HCT116 (cell line): ENCODE measurements at regions not wholly inside any gene's neighbourhood (a gene's known extent, or its start where the extent isn't known, plus 50 kb on each side); places are given as distances from the start of the nearest gene placed in this dataset.

Experiments used
- ATAC-seq: fragments of 200-7000 bp; cut with Tn5 transposase; 2 replicates; pipeline ENCODE4 v1.9.1; 2020; ENCODE audit warnings: mild to moderate bottlenecking, moderate library complexity
- BruUV-seq: library from RNA; stranded (reverse); fragments of 400-500 nt; replicated peaks from 2 replicates; lab custom pipeline; 2021; lab: Mats Ljungman, UMichigan
- CTCF ChIA-PET: fragments of 300-600 bp; sonication (Branson Sonifier 250); formaldehyde crosslinking; loops from one replicate; lab custom pipeline; 2021; ENCODE audit warnings: antibody characterized with exemption; lab: Charles Lee
- POLR2A ChIA-PET: fragments of 300-600, 350-600 bp; sonication (Branson Sonifier 250); formaldehyde crosslinking; loops from one replicate; lab custom pipeline; 2021; ENCODE audit warnings: antibody characterized with exemption; lab: Charles Lee
- RAD21 ChIA-PET, 2 experiments: fragments of 300-600 bp; sonication (Branson Sonifier 250); formaldehyde crosslinking; loops; one replicate each; lab custom pipeline; 2023; ENCODE audit warnings: low total read pairs in 2 of 2; ENCODE audit not compliant: uncharacterized antibody in 2 of 2, unreplicated experiment in 2 of 2, low non-redundant PET in 1 of 2; lab: Charles Lee
- DNase-seq: peaks from one replicate; pipeline ENCODE4 v3.0.0-alpha.2; 2010; ENCODE audit warnings: low read depth, low spot score
- H2AFZ ChIP-seq: fragments of 200-600 bp; shearing (Covaris generic), sonication (generic); 2 replicates; pipeline ENCODE4 v1.6.1; 2017; ENCODE audit warnings: low read depth, mixed run types, mixed read lengths, antibody characterized with exemption, low read length; ENCODE audit not compliant: poor library complexity, severe bottlenecking
- H3K27ac ChIP-seq: 2 replicates; pipeline ENCODE4 v1.5.1; 2012; ENCODE audit warnings: low read depth, low read length
- H3K27me3 ChIP-seq: fragments of 200-600 bp; sonication (generic); 2 replicates; pipeline ENCODE4 v1.6.1; 2016; ENCODE audit warnings: mixed run types, low read length, mixed read lengths; ENCODE audit not compliant: insufficient read depth
- H3K36me3 ChIP-seq, 2 experiments: fragments of 200-500 bp in 1 of 2; fragments of 200-600 bp in 1 of 2; sonication (Bioruptor generic) in 1 of 2; sonication (generic) in 1 of 2; 2 replicates each; pipeline versions ENCODE4 v1.5.1 to v1.6.1; 2014 to 2016; ENCODE audit warnings: low read length in 2 of 2, inconsistent platforms in 1 of 2, mixed read lengths in 1 of 2, mixed run types in 1 of 2; ENCODE audit not compliant: insufficient read depth in 2 of 2, control insufficient read depth in 1 of 2
- H3K4me1 ChIP-seq, 2 experiments: fragments of 200-600 bp in 1 of 2; sonication (generic) in 1 of 2; 2 replicates each; pipeline versions ENCODE4 v1.5.1 to v1.6.1; 2012 to 2017; ENCODE audit warnings: low read length in 2 of 2, inconsistent platforms in 1 of 2, mild to moderate bottlenecking in 1 of 2, mixed read lengths in 1 of 2, mixed run types in 1 of 2, moderate library complexity in 1 of 2; ENCODE audit not compliant: insufficient read depth in 2 of 2, control insufficient read depth in 1 of 2
- H3K4me2 ChIP-seq: fragments of 200-600 bp; sonication (generic); 2 replicates; pipeline ENCODE4 v1.6.1; 2017; ENCODE audit warnings: mixed run types, low read length, mixed read lengths
- H3K4me3 ChIP-seq, 2 experiments: fragments of 200-600 bp in 1 of 2; sonication (generic) in 1 of 2; replicated peaks in 1 of 2; 2 replicates each; pipeline ENCODE4 v1.5.1; 2011 to 2016; ENCODE audit warnings: low read length in 2 of 2, control low read depth in 1 of 2, low read depth in 1 of 2, mild to moderate bottlenecking in 1 of 2, mixed read lengths in 1 of 2, mixed run types in 1 of 2
- H3K79me2 ChIP-seq: fragments of 200-600 bp; sonication (generic); 2 replicates; pipeline ENCODE4 v1.6.1; 2017; ENCODE audit warnings: mild to moderate bottlenecking, mixed run types, low read length, moderate library complexity, mixed read lengths; ENCODE audit not compliant: insufficient read depth
- H3K9ac ChIP-seq: fragments of 200-600 bp; sonication (generic); 2 replicates; pipeline ENCODE4 v1.6.1; 2016; ENCODE audit warnings: low read length, mixed read lengths
- H3K9me2 ChIP-seq: fragments of 200-600 bp; sonication (generic), shearing (Covaris generic); 2 replicates; pipeline ENCODE4 v1.6.1; 2017; ENCODE audit warnings: mixed run types, mild to moderate bottlenecking, moderate library complexity; ENCODE audit not compliant: insufficient read depth
- H3K9me3 ChIP-seq, 2 experiments: fragments of 200-500 bp in 1 of 2; fragments of 200-600 bp in 1 of 2; sonication (Bioruptor generic) in 1 of 2; sonication (generic) in 1 of 2; 2 replicates each; pipeline ENCODE4 v1.6.1; 2014 to 2017; ENCODE audit warnings: low read length in 2 of 2, mixed read lengths in 2 of 2, inconsistent platforms in 1 of 2, low read depth in 1 of 2, mild to moderate bottlenecking in 1 of 2, mixed run types in 1 of 2, moderate library complexity in 1 of 2; ENCODE audit not compliant: control insufficient read depth in 1 of 2, insufficient read depth in 1 of 2
- H4K20me1 ChIP-seq: fragments of 200-600 bp; sonication (generic), shearing (Covaris generic); 2 replicates; pipeline ENCODE4 v1.6.1; 2017; ENCODE audit warnings: mixed run types, mild to moderate bottlenecking, moderate library complexity; ENCODE audit not compliant: insufficient read depth
- ATF3 ChIP-seq: IDR thresholded peaks from 2 replicates; pipeline ENCODE4 v1.6.1; 2012
- CEBPB ChIP-seq: IDR thresholded peaks from 2 replicates; pipeline ENCODE4 v1.6.1; 2012; ENCODE audit warnings: low read depth
- CTCF ChIP-seq, 3 experiments: fragments of 200-600 bp in 1 of 3; sonication (generic) in 1 of 3; IDR thresholded peaks in 2 of 3; conservative IDR thresholded peaks in 1 of 3; 2 replicates each; pipeline ENCODE4 v1.5.1; 2012 to 2017; ENCODE audit warnings: low read depth in 2 of 3, low read length in 2 of 3, antibody characterized with exemption in 1 of 3, borderline replicate concordance in 1 of 3, control low read depth in 1 of 3, mild to moderate bottlenecking in 1 of 3, mixed read lengths in 1 of 3, mixed run types in 1 of 3, moderate library complexity in 1 of 3; ENCODE audit not compliant: insufficient read depth in 1 of 3
- EGR1 ChIP-seq: IDR thresholded peaks from 2 replicates; pipeline ENCODE4 v1.6.1; 2012; ENCODE audit warnings: low read depth
- ELF1 ChIP-seq: IDR thresholded peaks from 2 replicates; pipeline ENCODE4 v1.6.1; 2012; ENCODE audit warnings: low read depth, borderline replicate concordance
- EZH2 ChIP-seq: fragments of 200-600 bp; sonication (generic); IDR thresholded peaks from 2 replicates; pipeline ENCODE4 v1.6.1; 2017; ENCODE audit warnings: antibody characterized with exemption, mixed run types
- EZH2phosphoT487 ChIP-seq: fragments of 200-600 bp; IDR thresholded peaks from 2 replicates; pipeline ENCODE4 v1.6.1; 2018; ENCODE audit warnings: antibody characterized with exemption, borderline replicate concordance
- FOSL1 ChIP-seq: IDR thresholded peaks from 2 replicates; pipeline ENCODE4 v1.6.1; 2012; ENCODE audit warnings: low read depth
- MAX ChIP-seq: IDR thresholded peaks from 2 replicates; pipeline ENCODE4 v1.6.1; 2012
- POLR2A ChIP-seq: IDR thresholded peaks from 2 replicates; pipeline ENCODE4 v1.7.0; 2011; ENCODE audit warnings: borderline replicate concordance; ENCODE audit not compliant: insufficient read depth, insufficient read length; ENCODE audit errors: extremely low read depth
- POLR2AphosphoS5 ChIP-seq: IDR thresholded peaks from 2 replicates; pipeline ENCODE4 v1.6.1; 2011; ENCODE audit warnings: mild to moderate bottlenecking, low read depth, low read length, moderate library complexity
- REST ChIP-seq: IDR thresholded peaks from 2 replicates; pipeline ENCODE4 v1.6.1; 2012; ENCODE audit warnings: low read depth
- SIN3A ChIP-seq: IDR thresholded peaks from 2 replicates; pipeline ENCODE4 v1.6.1; 2012; ENCODE audit warnings: low read depth
- SP1 ChIP-seq: IDR thresholded peaks from 2 replicates; pipeline ENCODE4 v1.6.1; 2012; ENCODE audit warnings: low read depth
- YY1 ChIP-seq: IDR thresholded peaks from 2 replicates; pipeline ENCODE4 v1.6.1; 2011; ENCODE audit warnings: low read length, low read depth, moderate library complexity, mild to moderate bottlenecking; ENCODE audit not compliant: insufficient replicate concordance; ENCODE audit errors: extremely low read depth
- ZBTB33 ChIP-seq: IDR thresholded peaks from 2 replicates; pipeline ENCODE4 v1.6.1; 2011; ENCODE audit warnings: mild to moderate bottlenecking, low read length, moderate library complexity; ENCODE audit not compliant: insufficient replicate concordance; ENCODE audit errors: extremely low read depth
- ZFX ChIP-seq: fragments of 450-650 bp; IDR thresholded peaks from 2 replicates; pipeline ENCODE4 v1.6.1; 2017
- ZNF274 ChIP-seq: fragments of 200-500 bp; sonication (Bioruptor generic); IDR thresholded peaks from 2 replicates; pipeline ENCODE4 v1.6.1; 2014; ENCODE audit warnings: mild to moderate bottlenecking, low read depth, low read length, inconsistent platforms
- intact Hi-C: fragments of 100-400 bp; cut with micrococcal nuclease; formaldehyde crosslinking; loops from 2 replicates; pipeline ENCODE4 v1.10.0; 2022

- intact Hi-C loops, result no loop called here
- DNase-seq (no peak), ATAC-seq (no peak)
- H3K9me3 ChIP-seq, result peaks cover 5 to 33% of the 10 kb centered on the region in 2 experiments; a peak in 2 of 4 replicates
- TF ChIP-seq CTCF (IDR thresholded peaks at IDR 0.05 in 2 of 3, conservative IDR thresholded peaks at IDR 0.05 in 1 of 3; ENCODE audit: borderline replicate concordance in 1 of 3, insufficient read depth in 1 of 3, low read depth in 2 of 3, low read length in 2 of 3) (no peak), CEBPB (no peak), FOSL1 (no peak), EGR1 (no peak), SP1 (no peak), ELF1 (no peak), YY1 (no peak), SIN3A (no peak), POLR2AphosphoS5 (no peak), REST (no peak), MAX (no peak), ZFX (no peak), ZNF274 (no peak), EZH2phosphoT487 (no peak), EZH2 (no peak), POLR2A (no peak), ATF3 (no peak), ZBTB33 (no peak)
- H2AFZ ChIP-seq, result no peak overlapping the region
- no peaks in the 10 kb centered on the region for H3K36me3 ChIP-seq
- H3K27ac ChIP-seq, result no peak overlapping the region
- H3K79me2 ChIP-seq, result no peaks in the 10 kb centered on the region
- ChIA-PET CTCF (no interaction called here), POLR2A (no interaction called here), RAD21 (no interaction called here)
- H3K4me2 ChIP-seq, result no peak overlapping the region
- H3K27me3 ChIP-seq, result no peaks in the 10 kb centered on the region
- no peaks in the 10 kb centered on the region for H3K4me1 ChIP-seq
- no peak overlapping the region for H3K4me3 ChIP-seq
- no peaks in the 10 kb centered on the region for H4K20me1 ChIP-seq
- BruUV-seq, result no TSS peak
- no peak overlapping the region for H3K9ac ChIP-seq
- no peaks in the 10 kb centered on the region for H3K9me2 ChIP-seq
Observed at GRCh38 chr3:88742106-88742505, 365.3 kb upstream of the EPHA3 start.
